ENCODE measurements at regions not wholly inside any gene's neighbourhood (a gene's known extent, or its start where the extent isn't known, plus 50 kb on each side); places are given as distances from the start of the nearest gene placed in this dataset.
"Not testable (repeated sequence)": the region's sequence is repeated elsewhere in the genome, so short reads cannot be mapped to it uniquely, and the experiment has no call there.

- not testable (repeated sequence) for H3K4me3 ChIP-seq (ENCODE audit: low read depth, low read length); DNase-seq (ENCODE audit: low read depth)
- TF ChIP-seq, protein P1, sequence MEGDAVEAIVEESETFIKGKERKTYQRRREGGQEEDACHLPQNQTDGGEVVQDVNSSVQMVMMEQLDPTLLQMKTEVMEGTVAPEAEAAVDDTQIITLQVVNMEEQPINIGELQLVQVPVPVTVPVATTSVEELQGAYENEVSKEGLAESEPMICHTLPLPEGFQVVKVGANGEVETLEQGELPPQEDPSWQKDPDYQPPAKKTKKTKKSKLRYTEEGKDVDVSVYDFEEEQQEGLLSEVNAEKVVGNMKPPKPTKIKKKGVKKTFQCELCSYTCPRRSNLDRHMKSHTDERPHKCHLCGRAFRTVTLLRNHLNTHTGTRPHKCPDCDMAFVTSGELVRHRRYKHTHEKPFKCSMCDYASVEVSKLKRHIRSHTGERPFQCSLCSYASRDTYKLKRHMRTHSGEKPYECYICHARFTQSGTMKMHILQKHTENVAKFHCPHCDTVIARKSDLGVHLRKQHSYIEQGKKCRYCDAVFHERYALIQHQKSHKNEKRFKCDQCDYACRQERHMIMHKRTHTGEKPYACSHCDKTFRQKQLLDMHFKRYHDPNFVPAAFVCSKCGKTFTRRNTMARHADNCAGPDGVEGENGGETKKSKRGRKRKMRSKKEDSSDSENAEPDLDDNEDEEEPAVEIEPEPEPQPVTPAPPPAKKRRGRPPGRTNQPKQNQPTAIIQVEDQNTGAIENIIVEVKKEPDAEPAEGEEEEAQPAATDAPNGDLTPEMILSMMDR (conservative IDR thresholded peaks at IDR 0.05; ENCODE audit: low read depth, low read length) = peak; percentile 38
These were observed 708.3 kb downstream of the TMEM121 start for GRCh38 chr14:106234525-106235254.

DNA sequence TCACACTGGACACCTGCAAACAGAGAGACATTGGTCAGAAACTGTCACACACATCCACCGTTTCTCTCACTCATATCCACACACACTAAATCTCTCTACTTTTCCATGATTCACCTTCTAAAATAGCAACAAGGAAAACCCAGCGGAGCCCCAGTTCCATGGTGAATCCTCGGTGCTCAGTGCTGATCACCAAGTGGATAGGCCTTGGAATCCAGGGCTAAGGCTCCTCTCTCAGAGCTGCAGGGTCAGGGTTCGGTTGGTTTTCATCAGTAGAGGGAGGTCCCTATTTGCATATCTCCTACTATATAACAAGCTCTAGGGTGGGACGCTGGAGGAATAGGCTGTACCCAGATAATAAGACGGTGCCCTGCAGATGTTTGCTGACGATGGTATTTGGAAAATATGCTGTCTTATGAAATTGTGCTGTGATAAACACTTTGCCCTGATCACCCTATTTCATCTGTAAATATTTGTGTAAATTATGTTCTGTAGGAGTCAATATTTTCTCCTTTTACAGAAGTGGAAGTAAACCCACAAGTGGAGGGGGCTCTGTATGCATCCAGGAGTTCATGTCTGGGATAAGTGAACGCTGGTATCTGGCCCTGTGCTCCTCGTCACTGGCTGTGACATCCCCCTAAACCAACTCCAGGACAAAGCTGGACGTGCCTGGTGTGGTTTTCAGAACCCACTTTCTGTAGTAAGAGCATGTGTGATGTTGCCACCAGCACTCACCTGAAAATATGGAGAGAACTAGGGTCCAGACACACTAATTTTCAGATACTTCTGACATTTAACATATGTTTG lies 709.2 kb downstream of the TMEM121 start:
- TF ChIP-seq, protein P1 (conservative IDR thresholded peaks at IDR 0.05; ENCODE audit: low read depth, low read length) = no peak
- H3K4me3 ChIP-seq (ENCODE audit: low read depth, low read length) = no peak overlapping the region
- no peak for DNase-seq (ENCODE audit: low read depth)

DNA sequence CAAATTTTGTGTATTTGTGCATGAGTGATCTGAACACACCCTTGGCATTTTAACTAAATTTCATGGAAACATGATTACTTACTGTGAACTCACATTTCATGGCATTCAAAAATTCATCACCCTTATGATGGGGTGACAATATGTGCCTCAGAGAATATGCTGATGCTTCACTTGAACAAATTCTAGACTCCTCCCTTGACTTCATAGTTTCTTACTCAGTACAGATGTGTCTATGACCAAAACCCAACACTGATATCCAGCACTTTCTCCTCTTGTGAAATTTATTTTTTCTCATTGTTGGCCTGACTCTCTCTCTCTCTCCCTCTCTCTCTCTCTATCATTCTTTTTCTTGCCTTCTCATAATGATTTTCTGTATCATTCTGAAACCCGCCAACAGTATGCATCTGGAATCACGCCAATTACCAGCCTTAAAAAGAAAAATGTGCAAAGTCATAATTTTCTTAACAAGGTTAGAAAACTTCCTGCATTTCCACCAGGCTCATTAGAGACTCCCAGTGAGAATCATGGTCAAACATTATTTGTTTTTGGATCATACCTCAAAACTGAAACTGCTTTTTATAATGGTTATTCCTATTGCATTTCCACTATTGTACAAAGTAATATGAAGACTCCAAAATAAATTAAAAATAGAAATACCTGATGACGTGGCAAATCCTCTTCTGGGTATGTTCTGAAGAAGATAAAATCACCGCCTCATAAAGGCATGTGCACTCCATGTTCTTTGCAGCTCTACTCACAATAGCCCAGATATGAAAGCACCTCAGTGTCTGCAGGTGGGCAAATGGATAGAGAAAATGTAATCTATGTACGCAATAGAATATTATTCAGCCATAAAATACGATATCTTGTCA lies 722.2 kb downstream of the TMEM121 start:
- DNase-seq (ENCODE audit: low read depth) = no peak
- H3K4me3 ChIP-seq (ENCODE audit: low read depth, low read length) = no peak overlapping the region
- TF ChIP-seq, protein P1 (conservative IDR thresholded peaks at IDR 0.05; ENCODE audit: low read depth, low read length) = no peak

- not testable (repeated sequence) for DNase-seq (ENCODE audit: low read depth); H3K4me3 ChIP-seq (ENCODE audit: low read depth, low read length)
These were observed 727.6 kb downstream of the TMEM121 start for GRCh38 chr14:106253995-106254394.

GRCh38 chr14:106257569-106257994 lies 731.2 kb downstream of the TMEM121 start:
- TF ChIP-seq, protein P1 (conservative IDR thresholded peaks at IDR 0.05; ENCODE audit: low read depth, low read length) = peak; percentile 70

GRCh38 chr14:106268013-106268727 lies 741.8 kb downstream of the TMEM121 start:
- DNase-seq (ENCODE audit: low read depth) = no peak
- no peak overlapping the region for H3K4me3 ChIP-seq (ENCODE audit: low read depth, low read length)
- TF ChIP-seq, protein P1 (conservative IDR thresholded peaks at IDR 0.05; ENCODE audit: low read depth, low read length) = no peak

More at GRCh38 chr14:106257569-106257994, 731.2 kb downstream of the TMEM121 start:
- H3K4me3 ChIP-seq (ENCODE audit: low read depth, low read length); DNase-seq (ENCODE audit: low read depth): not testable (repeated sequence)
